OCI-LY7 (cell line): ENCODE measurements at regions not wholly inside any gene's neighbourhood (a gene's known extent, or its start where the extent isn't known, plus 50 kb on each side); places are given as distances from the start of the nearest gene placed in this dataset.

Experiments
- BruUV-seq: library from RNA; stranded (reverse); fragments of 400-500 nt; replicated peaks from 2 replicates; lab custom pipeline; 2021; lab: Mats Ljungman, UMichigan
- CTCF ChIA-PET: fragments of 300-600 bp; sonication (Branson Sonifier 250); formaldehyde crosslinking; loops from one replicate; lab custom pipeline; 2022; ENCODE audit warnings: antibody characterized with exemption; ENCODE audit not compliant: unreplicated experiment; lab: Charles Lee
- POLR2A ChIA-PET: fragments of 300-600 bp; sonication (Branson Sonifier 250); formaldehyde crosslinking; loops from one replicate; lab custom pipeline; 2022; ENCODE audit warnings: antibody characterized with exemption; lab: Charles Lee
- DNase-seq: peaks from one replicate; pipeline ENCODE4 v3.0.0-alpha.2; 2015; ENCODE audit warnings: low spot score
- H2AFZ ChIP-seq: fragments of 200-600 bp; sonication (generic), shearing (Covaris generic); 2 replicates; pipeline ENCODE4 v1.6.1; 2014; ENCODE audit warnings: mild to moderate bottlenecking, antibody characterized with exemption, low read length, moderate library complexity
- H3K27ac ChIP-seq: fragments of 200-600 bp; sonication (generic); 2 replicates; pipeline ENCODE4 v1.5.1; 2014; ENCODE audit warnings: mixed run types, low read depth, mild to moderate bottlenecking, moderate library complexity, low read length, inconsistent platforms; ENCODE audit not compliant: poor library complexity, severe bottlenecking
- H3K36me3 ChIP-seq: fragments of 200-600 bp; sonication (generic); 2 replicates; pipeline ENCODE4 v1.6.1; 2014; ENCODE audit warnings: mild to moderate bottlenecking, antibody characterized with exemption, low read length, moderate library complexity, mixed read lengths; ENCODE audit not compliant: insufficient read depth
- H3K4me1 ChIP-seq: fragments of 200-600 bp; sonication (generic); 2 replicates; pipeline ENCODE4 v1.5.1; 2014; ENCODE audit warnings: mild to moderate bottlenecking, low read length; ENCODE audit not compliant: insufficient read depth, poor library complexity, severe bottlenecking
- H3K4me2 ChIP-seq: fragments of 200-600 bp; sonication (generic); 2 replicates; pipeline ENCODE4 v1.6.1; 2014; ENCODE audit warnings: mild to moderate bottlenecking, low read length
- H3K4me3 ChIP-seq: fragments of 200-600 bp; sonication (generic); 2 replicates; pipeline ENCODE4 v1.5.1; 2014; ENCODE audit warnings: mild to moderate bottlenecking, low read depth, low read length; ENCODE audit not compliant: poor library complexity, severe bottlenecking
- H3K79me2 ChIP-seq: fragments of 200-600 bp; sonication (generic); 2 replicates; pipeline ENCODE4 v1.6.1; 2016; ENCODE audit warnings: low read depth, mild to moderate bottlenecking, low read length, moderate library complexity, mixed read lengths; ENCODE audit not compliant: insufficient read depth
- H3K9me2 ChIP-seq: fragments of 200-600 bp; sonication (generic); 2 replicates; pipeline ENCODE4 v1.6.1; 2016; ENCODE audit warnings: mild to moderate bottlenecking, low read length, mixed read lengths; ENCODE audit not compliant: insufficient read depth
- H3K9me3 ChIP-seq: fragments of 200-600 bp; sonication (generic); 2 replicates; pipeline ENCODE4 v1.6.1; 2014; ENCODE audit warnings: mild to moderate bottlenecking, mixed run types, low read length, mixed read lengths
- H4K20me1 ChIP-seq: fragments of 200-600 bp; sonication (generic); 2 replicates; pipeline ENCODE4 v1.6.1; 2014; ENCODE audit warnings: mild to moderate bottlenecking, antibody characterized with exemption, low read length, moderate library complexity, mixed read lengths; ENCODE audit not compliant: insufficient read depth
- EZH2phosphoT487 ChIP-seq: fragments of 200-600 bp; sonication (generic); IDR thresholded peaks from 2 replicates; pipeline ENCODE4 v1.6.1; 2018; ENCODE audit warnings: low read depth, borderline replicate concordance, mild to moderate bottlenecking, mixed run types, antibody characterized with exemption, low read length, moderate library complexity, mixed read lengths
- intact Hi-C: fragments of 100-400 bp; cut with micrococcal nuclease; formaldehyde crosslinking; loops from one replicate; pipeline ENCODE4 v1.10.0; 2022; ENCODE audit not compliant: unreplicated experiment
- TF ChIP-seq, protein P1 (sequence below): fragments of 200-600 bp; sonication (generic); conservative IDR thresholded peaks from 2 replicates; pipeline ENCODE4 v1.5.1; 2014; ENCODE audit warnings: mild to moderate bottlenecking, antibody characterized with exemption, low read length, moderate library complexity, mixed read lengths

DNA sequence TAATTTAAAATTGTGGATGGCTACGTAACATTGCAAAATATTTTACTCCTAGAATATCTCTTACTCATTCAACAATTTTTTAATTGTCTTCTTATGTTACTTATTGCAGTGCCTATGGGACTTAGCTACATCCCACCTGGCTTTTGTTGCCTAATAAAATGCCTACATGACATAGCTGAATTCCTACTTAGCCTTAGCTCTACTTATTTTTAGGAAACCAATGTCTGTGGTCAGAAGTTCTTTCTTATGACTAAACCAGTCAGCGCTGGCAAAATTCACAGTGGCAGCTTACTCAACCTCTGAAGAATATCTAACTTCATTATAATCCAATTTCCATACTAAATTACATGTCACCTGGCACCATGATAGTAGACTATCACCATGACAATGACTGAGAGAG lies 1612.4 kb upstream of the LRRTM3 start:
- ChIA-PET CTCF (no interaction called here), POLR2A (no interaction called here)
- H3K9me2 ChIP-seq, result no peaks in the 10 kb centered on the region
- H3K27ac ChIP-seq, result no peak overlapping the region
- no peak for TF ChIP-seq EZH2phosphoT487
- TF ChIP-seq, protein P1, sequence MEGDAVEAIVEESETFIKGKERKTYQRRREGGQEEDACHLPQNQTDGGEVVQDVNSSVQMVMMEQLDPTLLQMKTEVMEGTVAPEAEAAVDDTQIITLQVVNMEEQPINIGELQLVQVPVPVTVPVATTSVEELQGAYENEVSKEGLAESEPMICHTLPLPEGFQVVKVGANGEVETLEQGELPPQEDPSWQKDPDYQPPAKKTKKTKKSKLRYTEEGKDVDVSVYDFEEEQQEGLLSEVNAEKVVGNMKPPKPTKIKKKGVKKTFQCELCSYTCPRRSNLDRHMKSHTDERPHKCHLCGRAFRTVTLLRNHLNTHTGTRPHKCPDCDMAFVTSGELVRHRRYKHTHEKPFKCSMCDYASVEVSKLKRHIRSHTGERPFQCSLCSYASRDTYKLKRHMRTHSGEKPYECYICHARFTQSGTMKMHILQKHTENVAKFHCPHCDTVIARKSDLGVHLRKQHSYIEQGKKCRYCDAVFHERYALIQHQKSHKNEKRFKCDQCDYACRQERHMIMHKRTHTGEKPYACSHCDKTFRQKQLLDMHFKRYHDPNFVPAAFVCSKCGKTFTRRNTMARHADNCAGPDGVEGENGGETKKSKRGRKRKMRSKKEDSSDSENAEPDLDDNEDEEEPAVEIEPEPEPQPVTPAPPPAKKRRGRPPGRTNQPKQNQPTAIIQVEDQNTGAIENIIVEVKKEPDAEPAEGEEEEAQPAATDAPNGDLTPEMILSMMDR, result no peak
- no peaks in the 10 kb centered on the region for H3K4me1 ChIP-seq
- H3K79me2 ChIP-seq, result no peaks in the 10 kb centered on the region
- no peaks in the 10 kb centered on the region for H3K36me3 ChIP-seq
- no peaks in the 10 kb centered on the region for H4K20me1 ChIP-seq
- H2AFZ ChIP-seq, result no peak overlapping the region
- intact Hi-C loops, result no loop called here
- no TSS peak for BruUV-seq
- no peak for DNase-seq
- H3K4me2 ChIP-seq, result no peak overlapping the region
- no peaks in the 10 kb centered on the region for H3K9me3 ChIP-seq
- no peak overlapping the region for H3K4me3 ChIP-seq

DNA sequence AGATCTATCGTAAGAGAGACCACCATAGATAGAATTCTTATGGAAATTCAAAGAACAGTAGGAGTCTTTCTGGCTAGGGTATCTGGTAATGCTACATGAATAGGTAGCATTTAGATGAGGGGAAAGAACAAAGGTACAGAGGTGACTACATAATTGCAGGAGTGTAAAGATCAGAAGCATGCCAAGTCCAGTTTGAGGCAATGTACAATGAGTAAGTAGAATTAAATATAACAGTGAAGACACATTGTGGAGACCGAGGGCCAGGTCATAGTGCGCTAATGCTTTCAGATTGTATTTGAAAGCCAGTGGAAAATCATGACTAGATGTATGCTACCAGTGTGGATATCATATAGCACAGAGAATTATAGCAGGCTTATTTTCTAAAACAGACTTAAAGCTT lies 1611.6 kb upstream of the LRRTM3 start:
- no peaks in the 10 kb centered on the region for H3K9me3 ChIP-seq
- no peaks in the 10 kb centered on the region for H3K4me1 ChIP-seq
- no peaks in the 10 kb centered on the region for H4K20me1 ChIP-seq
- no TSS peak for BruUV-seq
- H3K4me3 ChIP-seq, result no peak overlapping the region
- H3K9me2 ChIP-seq, result no peaks in the 10 kb centered on the region
- H3K4me2 ChIP-seq, result no peak overlapping the region
- POLR2A ChIA-PET, result no interaction called here
- H3K79me2 ChIP-seq, result no peaks in the 10 kb centered on the region
- H3K27ac ChIP-seq, result no peak overlapping the region
- intact Hi-C loops, result no loop called here
- CTCF ChIA-PET, result no interaction called here
- TF ChIP-seq EZH2phosphoT487, result no peak
- TF ChIP-seq, protein P1, result no peak
- DNase-seq, result no peak
- no peak overlapping the region for H2AFZ ChIP-seq
- no peaks in the 10 kb centered on the region for H3K36me3 ChIP-seq

DNA sequence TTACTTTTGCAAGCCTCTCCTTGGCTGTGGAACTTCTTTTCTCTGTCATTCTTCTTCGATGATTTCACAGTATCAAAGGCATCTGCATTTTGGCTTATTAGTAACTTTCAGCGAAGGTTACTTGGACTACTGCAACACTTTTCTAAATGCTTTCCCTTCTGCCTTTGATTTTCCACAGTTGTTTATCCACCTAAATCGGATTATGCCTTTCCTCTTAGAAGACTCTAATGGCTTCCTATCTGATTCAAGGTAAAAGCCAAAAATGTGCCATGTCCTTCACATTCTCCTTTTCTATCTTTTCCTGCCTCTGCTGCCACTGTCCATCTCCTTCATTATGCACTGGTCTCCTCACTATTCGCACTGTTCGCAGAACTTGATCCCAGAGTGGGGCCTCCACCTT lies 1606.3 kb upstream of the LRRTM3 start:
- no peaks in the 10 kb centered on the region for H3K36me3 ChIP-seq
- no peak overlapping the region for H3K4me2 ChIP-seq
- H3K4me1 ChIP-seq, result no peaks in the 10 kb centered on the region
- H4K20me1 ChIP-seq, result no peaks in the 10 kb centered on the region
- no peak overlapping the region for H3K27ac ChIP-seq
- no peaks in the 10 kb centered on the region for H3K9me3 ChIP-seq
- intact Hi-C loops, result no loop called here
- no TSS peak for BruUV-seq
- ChIA-PET POLR2A (no interaction called here), CTCF (no interaction called here)
- no peak for TF ChIP-seq EZH2phosphoT487
- TF ChIP-seq, protein P1, result no peak
- no peaks in the 10 kb centered on the region for H3K9me2 ChIP-seq
- no peak overlapping the region for H3K4me3 ChIP-seq
- no peak for DNase-seq
- H2AFZ ChIP-seq, result no peak overlapping the region
- H3K79me2 ChIP-seq, result no peaks in the 10 kb centered on the region
